ENCODE measurements at regions not wholly inside any gene's neighbourhood (a gene's known extent, or its start where the extent isn't known, plus 50 kb on each side); places are given as distances from the start of the nearest gene placed in this dataset.

DNA sequence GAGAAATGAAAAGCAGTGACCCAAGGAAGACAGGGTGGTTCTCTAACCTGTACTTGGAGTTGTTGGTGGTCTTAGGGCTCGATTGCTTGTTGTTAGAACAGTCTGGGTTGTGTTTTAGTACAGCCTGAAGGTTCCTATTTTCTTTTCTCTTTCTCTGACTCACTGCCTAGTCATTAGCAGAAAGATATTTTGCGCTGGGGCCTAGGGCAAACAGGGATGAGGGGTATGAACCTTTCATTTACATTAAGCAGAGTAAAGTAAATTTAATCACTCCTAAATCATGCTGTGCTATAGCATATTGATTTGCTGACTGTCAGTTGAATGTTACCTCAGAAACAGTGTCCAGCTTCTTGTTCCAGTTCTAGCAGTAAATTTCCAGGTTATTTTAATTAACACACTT is 197.2 kb downstream of the RWDD3 start:
- no peak for DNase-seq (ENCODE audit: low read depth)

DNA sequence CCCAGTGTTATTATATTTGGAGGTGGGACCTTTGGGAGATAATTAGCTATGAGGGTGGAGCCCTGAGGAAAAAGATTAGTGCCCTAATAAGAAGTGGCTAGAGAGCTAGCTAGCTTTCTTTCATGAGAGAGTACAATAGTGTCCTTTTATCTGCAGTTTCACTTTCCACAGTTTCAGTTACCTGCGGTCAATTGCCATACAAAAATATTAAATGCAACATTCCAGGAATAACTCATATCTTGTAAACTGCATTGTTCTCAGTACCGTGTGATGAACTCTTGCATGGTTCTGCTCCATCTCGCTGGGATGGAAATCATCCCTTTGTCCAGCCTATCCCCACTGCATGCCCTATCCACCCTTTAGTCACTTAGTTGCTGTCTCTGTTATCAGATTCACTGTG is 201.6 kb downstream of the RWDD3 start:
- DNase-seq (ENCODE audit: low read depth) = no peak

DNA sequence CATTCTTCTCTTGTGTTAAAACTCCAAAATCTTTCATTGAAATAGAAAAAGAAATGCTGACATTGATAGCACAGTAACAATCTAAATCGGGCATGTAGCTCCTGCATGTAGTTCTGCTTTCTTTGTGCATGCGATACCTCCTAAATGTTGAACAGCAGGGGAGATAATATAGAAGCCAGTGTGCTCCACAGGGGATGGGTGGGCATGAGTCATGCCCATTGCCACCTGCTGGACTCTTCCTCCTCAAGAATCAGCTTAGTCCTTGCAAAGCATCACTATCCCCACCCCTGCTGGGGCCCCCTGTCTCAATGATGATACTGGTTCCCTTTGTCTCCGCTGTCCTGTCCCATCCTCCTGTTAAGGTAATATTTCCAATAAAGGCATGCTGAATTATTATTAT is 203.0 kb downstream of the RWDD3 start:
- no peak for DNase-seq (ENCODE audit: low read depth)

DNA sequence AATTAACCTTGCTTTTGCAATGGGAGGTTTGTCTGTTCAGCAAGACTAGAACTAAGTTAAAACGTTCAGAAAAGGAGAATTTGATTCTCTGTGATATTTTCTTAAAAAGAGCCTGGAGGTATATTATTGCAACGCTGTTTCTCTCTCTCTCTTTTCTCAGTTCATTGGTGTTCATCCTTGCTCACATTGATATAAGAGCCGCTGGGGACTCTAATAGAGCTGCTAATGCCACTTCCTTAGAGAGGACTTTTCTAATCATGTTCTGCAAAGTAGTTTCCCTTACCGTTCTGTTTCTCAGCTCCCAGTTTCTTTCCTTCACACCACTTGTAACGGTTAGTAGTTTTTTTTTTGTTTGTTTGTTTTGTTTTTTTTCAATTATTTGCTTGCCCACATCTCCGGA is 203.8 kb downstream of the RWDD3 start:
- no peak for DNase-seq (ENCODE audit: low read depth)

DNA sequence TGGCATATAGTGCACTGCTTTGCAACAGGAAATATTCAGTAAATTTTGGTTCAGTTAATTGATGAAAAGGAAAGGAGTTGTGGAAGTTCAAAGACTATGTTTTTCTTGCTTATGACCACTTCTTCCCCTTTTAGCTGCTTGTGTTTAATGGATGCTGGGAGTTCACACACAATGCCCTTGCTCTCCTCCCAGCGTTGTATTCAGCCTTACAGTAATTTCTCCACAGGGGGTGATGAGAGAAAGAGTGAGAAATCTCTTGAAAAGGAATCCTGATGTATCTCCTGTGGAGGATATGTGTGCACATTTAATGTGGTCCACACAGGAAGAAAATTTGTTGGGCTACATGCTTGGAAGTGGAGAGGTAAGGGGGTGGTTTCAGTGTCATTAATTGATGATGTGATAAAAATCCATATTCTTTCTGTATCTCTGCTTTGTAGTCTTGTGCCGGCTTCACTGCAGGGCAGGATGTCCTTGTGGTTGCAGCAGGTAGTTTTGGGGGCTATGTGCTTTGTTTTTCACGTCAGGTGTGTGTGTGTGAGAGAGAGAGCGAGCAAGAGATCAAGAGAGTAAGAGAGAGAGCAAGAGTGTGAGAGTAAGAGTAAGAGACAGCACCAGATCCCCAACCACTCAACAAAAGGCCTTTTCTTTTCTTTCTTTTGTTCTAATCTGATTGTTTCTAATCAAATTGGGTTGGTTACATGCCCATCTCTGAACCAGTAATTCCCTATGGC is 204.4 kb downstream of the RWDD3 start:
- DNase-seq (ENCODE audit: low read depth) = no peak

DNA sequence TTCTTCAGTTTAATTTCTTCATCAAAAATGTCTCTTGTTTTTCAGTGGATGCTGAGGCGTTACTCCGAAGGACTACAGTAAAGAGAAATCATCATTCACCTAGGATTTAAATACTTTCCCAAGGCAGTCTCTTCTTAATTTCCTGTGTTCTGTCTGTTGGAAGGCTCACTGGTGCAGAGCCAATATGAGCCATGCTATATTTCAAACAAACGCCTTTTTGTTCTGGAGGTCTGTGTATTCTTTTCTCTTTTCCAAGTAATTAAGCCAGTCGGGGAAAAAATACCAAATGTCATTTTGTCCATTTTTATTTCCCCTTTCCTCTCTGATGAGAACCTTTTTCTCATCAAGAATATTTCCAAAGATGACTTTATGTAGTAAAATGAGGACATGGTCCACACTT is 206.5 kb downstream of the RWDD3 start:
- DNase-seq (ENCODE audit: low read depth) = no peak

DNA sequence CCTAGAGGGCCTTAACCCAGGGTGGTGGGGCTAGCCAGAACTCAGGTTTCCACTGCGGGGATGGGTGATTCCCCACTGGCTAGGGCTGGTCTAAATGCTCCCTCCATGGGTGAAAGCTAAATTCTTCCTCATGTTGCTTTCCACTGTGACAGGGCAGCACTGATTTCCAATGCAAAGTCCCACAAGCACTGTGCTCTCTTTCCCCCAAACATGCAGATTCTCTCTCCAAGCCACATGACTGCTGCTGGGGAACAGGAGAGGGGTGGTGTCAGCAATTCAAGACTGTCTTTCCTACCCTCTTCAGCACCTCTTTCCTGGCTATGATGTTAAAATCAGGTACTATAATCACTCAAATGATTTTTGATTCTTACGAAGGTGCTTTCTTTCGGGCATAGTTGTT is 215.5 kb downstream of the RWDD3 start:
- no peak for DNase-seq (ENCODE audit: low read depth)

DNA sequence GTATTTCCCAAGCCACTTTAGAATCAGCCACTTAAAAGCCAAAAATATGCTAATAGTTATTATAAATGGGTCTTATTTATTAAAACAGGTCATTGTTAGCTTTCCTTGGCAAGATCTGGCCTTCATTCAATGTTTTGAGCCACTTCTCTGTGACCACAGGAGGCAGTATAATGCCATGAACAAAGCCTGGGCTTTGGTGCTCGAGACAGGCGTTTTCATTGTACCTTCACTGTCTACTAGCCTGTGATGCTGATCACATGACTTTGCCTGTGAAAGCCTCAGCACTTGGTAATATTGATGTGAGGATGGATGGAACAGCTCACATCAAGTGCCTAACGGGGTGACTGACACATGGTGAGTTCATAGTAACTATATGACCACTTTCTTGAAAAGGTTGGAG is 217.0 kb downstream of the RWDD3 start:
- DNase-seq (ENCODE audit: low read depth) = no peak

DNA sequence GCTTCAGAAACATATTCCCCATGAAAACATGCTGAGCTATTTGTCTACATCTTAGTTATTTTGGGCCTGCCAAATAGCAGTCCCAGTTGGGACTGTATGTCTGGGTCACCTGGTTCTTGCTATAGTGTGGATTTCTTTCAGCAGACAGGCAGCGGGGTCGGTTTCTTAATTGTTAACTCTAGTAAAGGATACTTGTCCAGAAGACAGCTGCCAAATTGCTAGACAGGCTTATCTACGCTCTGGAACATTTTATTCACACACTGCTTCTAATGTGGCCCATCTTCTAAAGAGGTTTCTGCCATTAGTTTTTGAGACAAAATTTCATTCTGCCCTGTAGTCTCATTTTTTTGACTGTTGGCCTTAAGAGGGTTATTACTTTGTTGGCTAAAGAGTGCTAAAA is 217.9 kb downstream of the RWDD3 start:
- DNase-seq (ENCODE audit: low read depth) = no peak

DNA sequence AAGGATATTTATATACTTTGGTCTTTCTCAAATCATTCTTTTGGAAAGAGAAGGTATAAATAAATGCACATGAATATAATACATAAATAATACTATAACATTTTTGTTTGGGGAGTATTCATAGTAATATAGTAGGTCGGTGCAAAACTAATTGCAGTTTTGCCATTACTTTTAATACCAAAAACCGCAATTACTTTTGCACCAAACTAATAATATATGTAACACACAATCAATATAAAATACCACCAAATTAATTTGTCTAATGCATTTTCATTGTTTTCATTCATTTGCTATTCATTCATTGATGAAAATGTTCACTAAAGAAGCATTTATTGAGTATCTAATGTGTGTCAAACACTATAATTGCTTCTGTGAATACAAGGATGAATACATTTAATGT is 219.0 kb downstream of the RWDD3 start:
- no peak for DNase-seq (ENCODE audit: low read depth)

DNA sequence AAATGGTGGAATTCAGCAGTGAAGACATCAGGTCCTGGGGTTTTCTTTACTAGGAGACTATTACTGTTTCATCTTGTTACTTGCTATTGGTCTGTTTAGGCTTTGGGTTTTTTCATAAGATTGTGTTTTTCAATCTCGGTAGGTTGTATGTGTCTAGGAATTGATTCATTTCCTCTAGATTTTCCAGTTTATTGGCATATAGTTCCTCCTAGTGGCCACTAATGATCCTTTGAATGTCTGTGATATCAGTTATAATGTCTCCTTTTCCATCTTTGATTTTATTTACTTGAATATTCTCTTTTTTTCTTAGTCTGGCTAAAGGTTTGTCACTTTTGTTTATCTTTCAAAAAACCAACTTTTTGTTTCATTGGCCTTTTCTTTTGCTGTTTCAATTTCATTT is 233.0 kb downstream of the RWDD3 start:
- DNase-seq (ENCODE audit: low read depth) = no peak

DNA sequence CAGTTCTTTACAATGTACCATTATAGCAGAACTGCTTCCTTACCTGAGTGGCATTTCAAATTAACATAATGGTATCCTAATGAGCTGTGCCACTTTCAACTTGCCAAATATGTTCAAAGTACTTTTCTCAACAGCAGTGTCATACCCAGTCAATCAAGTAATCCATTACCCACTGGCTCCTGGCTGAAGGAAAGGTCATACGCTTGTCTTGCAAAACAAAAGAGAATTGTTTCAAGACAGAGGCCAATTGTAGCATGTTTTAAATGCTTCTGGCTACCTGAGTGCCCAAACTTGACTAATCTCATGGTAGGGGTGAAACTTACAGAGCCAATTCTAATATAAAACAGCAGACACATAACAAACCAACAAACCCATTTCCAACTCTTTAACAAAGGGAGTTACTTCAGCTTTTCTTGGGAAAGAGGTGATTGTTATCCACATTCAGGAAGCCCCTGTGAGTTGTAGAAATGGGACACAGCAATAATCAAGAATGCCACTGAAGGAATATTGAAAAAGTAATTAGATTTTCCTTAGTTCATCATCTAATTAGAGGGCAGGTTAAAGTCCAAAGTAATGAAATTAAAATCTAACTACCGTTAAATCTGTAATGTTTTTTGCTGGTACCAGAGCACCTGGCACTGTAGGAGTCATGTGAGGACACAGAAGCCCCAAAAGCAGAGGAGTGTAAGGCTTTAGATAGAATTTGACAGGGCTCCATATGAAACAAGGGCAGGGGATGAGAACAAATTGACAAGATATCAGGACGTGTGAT is 241.9 kb downstream of the RWDD3 start:
- no peak for DNase-seq (ENCODE audit: low read depth)

DNA sequence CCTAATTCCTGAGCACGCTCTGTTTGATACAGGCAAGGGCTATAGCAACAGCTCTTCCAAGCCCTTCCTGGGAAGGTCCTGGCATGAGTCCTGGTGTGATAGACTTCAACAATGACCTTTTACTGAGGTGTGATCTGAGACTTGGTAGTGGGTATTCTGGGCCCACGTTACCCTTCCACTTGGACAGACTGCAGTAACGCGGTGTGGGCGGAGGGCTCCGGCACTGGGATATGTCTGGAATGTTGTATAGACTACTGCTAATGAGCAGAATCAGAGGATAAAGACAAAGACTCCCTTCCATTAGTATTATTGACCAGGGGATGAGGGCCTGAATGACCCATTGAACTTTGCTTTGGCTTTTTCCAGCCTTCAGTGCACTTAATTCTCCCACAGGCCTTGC is 262.3 kb downstream of the RWDD3 start:
- DNase-seq (ENCODE audit: low read depth) = no peak

DNA sequence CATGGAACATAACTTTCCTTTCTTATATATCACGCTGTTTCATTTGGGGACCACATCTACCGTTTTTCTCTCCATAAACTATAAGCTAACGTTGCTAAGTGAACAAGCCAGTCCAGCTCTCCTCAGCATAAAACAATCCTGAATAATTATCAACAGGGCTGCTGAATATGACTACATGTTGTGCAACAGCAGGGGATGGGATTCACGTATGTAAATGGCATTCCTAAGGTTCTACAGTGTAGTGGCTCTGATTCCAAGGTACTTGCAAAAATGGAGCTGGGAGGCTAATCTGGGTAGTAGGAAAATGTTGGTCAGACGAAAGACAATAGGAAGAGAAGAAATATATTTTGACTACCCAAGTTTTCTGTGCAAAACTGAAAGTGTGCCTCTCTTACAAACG is 262.8 kb downstream of the RWDD3 start:
- no peak for DNase-seq (ENCODE audit: low read depth)

DNA sequence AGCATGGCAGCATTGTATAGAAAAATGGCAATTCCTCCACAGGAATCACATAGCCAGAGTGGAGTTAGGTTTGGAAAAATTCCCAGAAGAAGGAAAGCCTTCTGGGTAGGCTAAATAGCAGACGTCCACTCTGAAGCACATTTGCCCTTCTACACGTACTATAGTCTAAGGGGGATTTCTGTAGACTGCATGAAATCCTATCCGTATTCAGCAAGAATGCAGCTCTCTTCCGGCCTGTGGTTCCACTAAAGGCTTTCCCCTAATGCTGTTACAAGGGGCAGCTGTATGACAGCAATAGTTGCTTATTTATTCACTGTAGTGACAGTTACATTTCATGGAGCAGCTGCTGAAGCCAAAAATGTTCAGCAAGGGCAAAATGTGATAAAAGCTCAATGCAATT is 263.6 kb downstream of the RWDD3 start:
- no peak for DNase-seq (ENCODE audit: low read depth)

DNA sequence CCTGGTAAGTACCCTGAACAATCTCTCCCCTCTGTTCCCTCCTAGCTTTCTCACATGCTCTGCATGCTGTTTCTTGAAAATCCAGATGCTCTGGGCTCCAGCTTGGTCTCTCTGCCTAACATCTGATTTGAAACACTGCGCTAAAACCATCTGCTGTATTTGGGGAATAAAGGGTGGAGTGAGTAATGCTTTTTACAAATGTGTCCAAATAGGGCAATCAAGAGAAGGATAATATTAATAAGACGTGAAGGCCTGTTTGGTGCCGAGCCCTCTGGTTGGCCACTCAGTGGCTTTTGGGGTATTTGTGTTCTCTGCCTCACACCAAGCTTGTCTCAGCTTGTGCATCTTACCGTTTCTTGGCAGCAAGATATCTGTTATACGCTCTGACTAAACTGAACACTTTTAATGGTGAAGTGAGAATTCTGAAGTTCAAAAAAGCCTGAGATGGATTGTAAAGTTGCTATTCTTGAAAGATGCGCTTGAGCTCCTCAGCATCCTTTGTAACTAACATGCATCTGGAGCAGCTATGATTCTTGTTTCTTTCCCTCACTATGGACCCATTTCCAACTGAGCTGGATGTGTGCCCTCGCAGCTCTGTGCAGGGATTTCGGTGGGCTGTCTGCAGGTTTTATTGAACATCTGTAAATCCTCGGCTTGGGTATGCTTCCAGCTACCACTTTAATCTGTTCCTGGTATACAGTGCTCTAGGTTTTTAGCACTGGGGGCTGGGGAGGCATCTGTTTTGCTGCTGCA is 269.4 kb downstream of the RWDD3 start:
- no peak for DNase-seq (ENCODE audit: low read depth)

DNA sequence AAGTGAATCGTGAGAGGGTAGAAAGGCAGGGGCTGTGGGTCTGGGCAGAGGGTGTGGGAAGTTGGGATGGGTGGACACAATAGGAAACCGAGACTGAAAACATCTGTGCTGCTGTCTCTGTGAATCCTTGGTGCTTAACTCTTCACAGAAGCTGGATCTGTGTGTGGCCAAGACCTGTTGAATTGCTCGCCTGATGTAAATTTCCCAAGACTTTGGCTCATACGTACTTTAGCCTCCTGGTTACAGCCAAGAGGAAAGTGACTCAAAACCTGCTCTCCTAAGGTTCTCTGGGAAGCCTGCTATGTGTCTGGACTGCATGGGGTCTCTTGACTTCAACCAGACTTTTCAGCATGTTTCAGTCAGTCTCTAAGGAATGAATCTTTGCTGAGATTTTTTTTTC is 270.3 kb downstream of the RWDD3 start:
- no peak for DNase-seq (ENCODE audit: low read depth)

DNA sequence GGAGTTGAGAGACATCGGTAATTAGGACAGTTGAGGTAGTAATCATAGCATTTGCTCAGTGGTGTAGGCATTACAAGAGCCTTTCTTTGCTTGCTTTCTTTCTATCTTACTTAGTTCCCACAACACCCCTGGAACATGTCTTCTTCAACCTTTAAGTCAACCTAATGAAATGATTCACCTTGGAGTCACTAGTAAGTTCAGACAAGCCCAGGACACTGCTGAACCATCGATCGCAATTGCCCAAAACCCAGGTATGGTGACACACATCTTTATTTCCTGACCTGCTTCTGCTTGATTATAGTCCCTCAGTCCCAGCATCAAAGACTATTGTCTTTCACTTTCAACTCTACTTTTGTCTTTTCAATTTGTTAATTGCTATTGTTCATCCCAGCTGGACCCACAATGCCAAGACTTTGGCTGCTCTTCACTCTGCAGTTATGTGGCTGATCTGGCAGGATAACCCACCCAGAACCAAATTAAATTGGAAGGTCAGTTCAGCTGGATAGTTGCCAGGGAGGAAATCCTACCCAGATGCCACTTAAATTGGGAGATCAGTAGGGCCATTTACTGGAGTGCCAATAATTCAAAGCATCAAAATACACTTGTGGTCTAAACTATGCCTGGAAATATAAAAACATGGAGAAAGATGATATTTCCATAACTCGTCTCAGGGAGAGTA is 272.9 kb downstream of the RWDD3 start:
- DNase-seq (ENCODE audit: low read depth) = no peak

DNA sequence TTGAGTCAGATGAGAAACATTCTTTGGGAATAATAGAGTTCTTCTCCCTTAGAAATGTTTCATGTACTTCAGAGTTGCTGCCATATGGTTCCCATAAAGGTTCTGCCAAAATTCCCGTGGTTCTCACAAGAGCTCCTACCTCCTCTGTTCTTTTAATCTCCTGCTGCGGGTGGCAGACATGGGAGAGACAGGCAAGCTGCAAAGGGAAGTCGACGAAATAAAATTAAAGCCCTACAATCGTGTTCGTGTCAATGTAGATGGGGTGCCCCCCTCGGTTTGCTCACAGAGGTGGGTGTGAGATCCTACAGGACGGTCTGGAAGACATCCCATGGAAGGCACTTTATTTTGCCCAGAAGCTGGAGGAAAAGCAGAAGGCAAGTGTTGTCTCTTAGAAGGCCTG is 276.0 kb downstream of the RWDD3 start:
- no peak for DNase-seq (ENCODE audit: low read depth)

DNA sequence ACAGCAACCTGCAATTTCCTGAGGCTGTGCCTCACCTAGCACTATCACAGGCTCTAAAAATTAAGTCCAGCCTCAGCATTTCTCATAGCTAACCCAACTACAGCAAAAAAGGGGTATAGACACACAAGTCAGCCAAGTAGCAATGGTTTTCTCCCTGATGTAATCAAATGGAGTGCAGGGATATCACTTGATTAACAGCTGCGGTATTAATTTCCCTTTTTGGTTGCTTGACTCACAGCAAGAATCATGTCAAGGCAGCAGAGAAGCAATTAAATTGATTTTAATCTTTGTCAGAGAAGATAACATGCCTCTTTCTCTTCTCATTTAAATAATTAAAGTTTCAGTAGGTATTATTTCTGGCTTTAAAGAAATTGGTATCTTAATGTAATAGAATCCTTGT is 278.9 kb downstream of the RWDD3 start:
- no peak for DNase-seq (ENCODE audit: low read depth)

DNA sequence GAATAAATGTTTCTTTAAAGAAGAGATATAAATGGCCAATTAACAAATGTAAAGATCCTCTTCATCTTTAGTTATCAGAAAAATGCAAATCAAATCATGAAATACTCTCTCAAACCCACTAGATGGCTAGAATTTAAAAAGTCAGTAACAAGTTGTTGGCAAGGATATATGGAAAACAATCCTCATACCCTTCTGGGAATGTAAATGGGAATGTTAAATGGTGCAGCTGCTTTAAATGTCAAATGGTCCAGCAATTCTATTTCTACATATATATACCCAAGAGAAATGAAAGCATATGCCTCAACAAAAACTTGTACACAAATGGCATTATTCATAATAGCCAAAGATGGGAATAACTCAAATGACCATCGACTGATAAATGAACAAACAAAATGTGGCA is 283.5 kb downstream of the RWDD3 start:
- DNase-seq (ENCODE audit: low read depth) = no peak

DNA sequence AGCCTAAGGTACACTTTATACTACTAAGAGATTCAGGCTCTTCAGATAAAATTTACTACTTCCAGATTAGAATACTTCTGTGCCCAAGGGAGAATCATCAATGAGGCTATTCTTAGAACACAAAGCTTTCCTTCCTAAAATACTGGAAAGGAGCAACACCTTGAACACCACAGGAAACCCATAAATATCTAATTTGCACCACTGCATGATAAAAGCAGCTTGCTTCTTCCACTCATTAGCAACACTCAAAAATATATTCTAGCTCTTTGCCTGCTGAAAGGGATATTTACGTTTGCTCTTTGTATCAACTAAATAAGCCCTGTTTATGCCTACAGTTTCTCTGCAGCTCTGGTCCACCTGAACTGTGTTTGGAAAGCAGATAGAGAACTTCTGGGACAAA is 284.3 kb downstream of the RWDD3 start:
- DNase-seq (ENCODE audit: low read depth) = no peak

DNA sequence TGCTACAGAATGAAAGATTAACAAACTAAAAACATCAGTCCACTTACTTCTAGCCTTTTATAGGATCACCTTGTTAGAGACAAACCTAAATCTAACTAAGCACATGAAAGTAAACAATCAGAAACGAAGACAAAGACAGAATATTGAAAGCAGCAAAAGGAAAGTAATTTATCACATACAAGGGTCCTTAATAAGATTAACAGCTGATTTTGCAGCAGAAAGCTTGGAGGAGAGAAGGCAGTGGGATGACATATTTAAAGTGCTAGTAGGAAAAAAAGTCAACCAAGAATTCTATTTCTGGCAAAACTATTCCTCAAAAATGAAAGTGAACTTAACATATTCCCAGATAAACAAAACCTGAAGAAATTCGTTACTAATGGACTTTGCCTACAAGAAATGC is 286.4 kb downstream of the RWDD3 start:
- no peak for DNase-seq (ENCODE audit: low read depth)

Measured in amniotic epithelial cell (primary cell).